Suprapubic skin (tissue), 4 donors: ENCODE measurements at regions not wholly inside any gene's neighbourhood (a gene's known extent, or its start where the extent isn't known, plus 50 kb on each side); places are given as distances from the start of the nearest gene placed in this dataset.
A peak's percentile ranks its signal among the peaks of the same experiment; 100 is the strongest.

Experiments
- DNase-seq, 2 donors: peaks; one replicate each; pipeline ENCODE4 v3.0.0-alpha.2; 2019; ENCODE audit warnings: low spot score in 2 of 2
- H3K27ac ChIP-seq: fragments of 200-600 bp; sonication (generic); one replicate; pipeline ENCODE4 v1.5.1; 2019
- H3K27me3 ChIP-seq: fragments of 200-600 bp; sonication (generic); one replicate; pipeline ENCODE4 v1.5.1; 2019
- H3K36me3 ChIP-seq: fragments of 200-600 bp; sonication (generic); one replicate; pipeline ENCODE4 v1.5.1; 2019
- H3K4me1 ChIP-seq: fragments of 200-600 bp; sonication (generic); one replicate; pipeline ENCODE4 v1.5.1; 2019
- H3K4me3 ChIP-seq: fragments of 200-600 bp; sonication (generic); one replicate; pipeline ENCODE4 v1.5.1; 2019; ENCODE audit warnings: mild to moderate bottlenecking
- H3K9me3 ChIP-seq: fragments of 200-600 bp; sonication (generic); one replicate; pipeline ENCODE4 v1.5.1; 2019
- CTCF ChIP-seq, 2 donors: fragments of 200-600 bp in 1 of 2; fragments of 450-650 bp in 1 of 2; sonication (generic) in 1 of 2; IDR thresholded peaks; one replicate each; pipeline ENCODE4 v1.5.1; 2016 to 2019; ENCODE audit warnings: antibody characterized with exemption in 2 of 2, mild to moderate bottlenecking in 1 of 2, moderate library complexity in 1 of 2
- EP300 ChIP-seq: sonication (generic); formaldehyde crosslinking; IDR thresholded peaks from one replicate; pipeline ENCODE4 v1.6.1; 2017; ENCODE audit warnings: antibody characterized with exemption
- POLR2A ChIP-seq, 2 donors: fragments of 450-650 bp; IDR thresholded peaks; one replicate each; pipeline ENCODE4 v1.6.1; 2017; ENCODE audit warnings: antibody characterized with exemption in 2 of 2, mild to moderate bottlenecking in 2 of 2, moderate library complexity in 2 of 2
- POLR2AphosphoS5 ChIP-seq, 3 donors: sonication (generic); formaldehyde crosslinking; IDR thresholded peaks; one replicate each; pipeline ENCODE4 v1.6.1; 2017; ENCODE audit warnings: antibody characterized with exemption in 3 of 3
- WGBS: methylation state at CpG from one replicate; pipeline ENCODE4 v1.1.5; 2018; 5-methylcytosine and 5-hydroxymethylcytosine counted together

GRCh38 chr18:55114876-55115275, 155.6 kb upstream of the CCDC68 start:
- Histone ChIP-seq H3K27ac (no peak overlapping the region), H3K4me3 (no peak overlapping the region), H3K36me3 (no peaks in the 10 kb centered on the region), H3K9me3 (no peaks in the 10 kb centered on the region), H3K4me1 (peaks cover 2% of the 10 kb centered on the region), H3K27me3 (no peaks in the 10 kb centered on the region)
- 54% methylated on average over 1 of the region's 1 CpG for WGBS
- TF ChIP-seq POLR2AphosphoS5 (IDR thresholded peaks at IDR 0.05) (no peak), POLR2A (IDR thresholded peaks at IDR 0.05) (no peak)
- no peak for DNase-seq

GRCh38 chr18:55113800-55114199, 154.5 kb upstream of the CCDC68 start:
- Histone ChIP-seq H3K36me3 (no peaks in the 10 kb centered on the region), H3K27ac (no peak overlapping the region), H3K9me3 (no peaks in the 10 kb centered on the region), H3K4me3 (no peak overlapping the region), H3K4me1 (peaks cover 2% of the 10 kb centered on the region), H3K27me3 (no peaks in the 10 kb centered on the region)
- TF ChIP-seq CTCF (IDR thresholded peaks at IDR 0.05) (no peak), POLR2AphosphoS5 (IDR thresholded peaks at IDR 0.05) (no peak), EP300 (no peak), POLR2A (IDR thresholded peaks at IDR 0.05) (no peak)
- DNase-seq = no peak
- 83% methylated on average over 5 of the region's 5 CpGs for WGBS

GRCh38 chr18:55111271-55111670, 152.0 kb upstream of the CCDC68 start:
- Histone ChIP-seq H3K27me3 (no peaks in the 10 kb centered on the region), H3K36me3 (no peaks in the 10 kb centered on the region), H3K4me1 (no peaks in the 10 kb centered on the region), H3K27ac (no peak overlapping the region), H3K4me3 (no peak overlapping the region), H3K9me3 (no peaks in the 10 kb centered on the region)
- DNase-seq = no peak
- TF ChIP-seq POLR2AphosphoS5 (IDR thresholded peaks at IDR 0.05) = no peak
- no peak for TF ChIP-seq CTCF (IDR thresholded peaks at IDR 0.05)
- TF ChIP-seq EP300 = no peak
- TF ChIP-seq POLR2A (IDR thresholded peaks at IDR 0.05) = no peak

GRCh38 chr18:55110436-55110835, 151.2 kb upstream of the CCDC68 start:
- peak in 1 of 3 donors; percentile 28 for TF ChIP-seq POLR2AphosphoS5 (IDR thresholded peaks at IDR 0.05)
- TF ChIP-seq CTCF (IDR thresholded peaks at IDR 0.05) = no peak
- TF ChIP-seq POLR2A (IDR thresholded peaks at IDR 0.05) = no peak
- peak; percentile 21 for TF ChIP-seq EP300
- no peaks in the 10 kb centered on the region for H3K36me3 ChIP-seq
- H3K9me3 ChIP-seq = no peaks in the 10 kb centered on the region
- no peaks in the 10 kb centered on the region for H3K4me1 ChIP-seq
- H3K27me3 ChIP-seq = no peaks in the 10 kb centered on the region
- no peak overlapping the region for H3K27ac ChIP-seq
- no peak for DNase-seq
- no peak overlapping the region for H3K4me3 ChIP-seq
- 67% methylated on average over 9 of the region's 9 CpGs for WGBS

GRCh38 chr18:55109818-55110414, 150.7 kb upstream of the CCDC68 start:
- Histone ChIP-seq H3K9me3 (no peaks in the 10 kb centered on the region), H3K4me3 (no peak overlapping the region), H3K27ac (no peak overlapping the region), H3K36me3 (no peaks in the 10 kb centered on the region), H3K27me3 (no peaks in the 10 kb centered on the region), H3K4me1 (no peaks in the 10 kb centered on the region)
- no peak for TF ChIP-seq POLR2A (IDR thresholded peaks at IDR 0.05)
- TF ChIP-seq EP300 = no peak
- no peak for TF ChIP-seq CTCF (IDR thresholded peaks at IDR 0.05)
- no peak for TF ChIP-seq POLR2AphosphoS5 (IDR thresholded peaks at IDR 0.05)
- WGBS = 79% methylated on average over 2 of the region's 2 CpGs
- no peak for DNase-seq

GRCh38 chr18:55106906-55107305, 147.6 kb upstream of the CCDC68 start:
- H3K4me3 ChIP-seq = no peak overlapping the region
- H3K36me3 ChIP-seq = no peaks in the 10 kb centered on the region
- no peaks in the 10 kb centered on the region for H3K4me1 ChIP-seq
- H3K27ac ChIP-seq = no peak overlapping the region
- DNase-seq = no peak
- TF ChIP-seq POLR2A (IDR thresholded peaks at IDR 0.05) (no peak), EP300 (no peak), CTCF (IDR thresholded peaks at IDR 0.05) (no peak)
- no peaks in the 10 kb centered on the region for H3K9me3 ChIP-seq
- no peaks in the 10 kb centered on the region for H3K27me3 ChIP-seq
- 53% methylated on average over 3 of the region's 3 CpGs for WGBS
